IMR-90 (cell line): ENCODE measurements at regions not wholly inside any gene's neighbourhood (a gene's known extent, or its start where the extent isn't known, plus 50 kb on each side); places are given as distances from the start of the nearest gene placed in this dataset.

Experiments
- ATAC-seq: fragments of 200-7000 bp; cut with Tn5 transposase; 2 replicates; pipeline ENCODE4 v1.9.1; 2020; ENCODE audit warnings: low read depth, mild to moderate bottlenecking, moderate library complexity
- BruUV-seq: library from RNA; stranded (reverse); fragments of 400-500 nt; replicated peaks from 2 replicates; lab custom pipeline; 2021; lab: Mats Ljungman, UMichigan
- CTCF ChIA-PET: fragments of 300-600 bp; formaldehyde crosslinking; extraction: SDS; loops from one replicate; lab custom pipeline; 2021; ENCODE audit warnings: antibody characterized with exemption; lab: Yijun Ruan, JAX
- POLR2A ChIA-PET: fragments of 300-600 bp; sonication (Branson Sonifier 250); formaldehyde crosslinking; loops from one replicate; lab custom pipeline; 2022; ENCODE audit warnings: antibody characterized with exemption; ENCODE audit not compliant: unreplicated experiment; lab: Charles Lee
- DNase-seq: peaks from one replicate; pipeline ENCODE4 v3.0.0; 2013
- H2AFZ ChIP-seq: replicated peaks from 2 replicates; pipeline ENCODE3; 2013; ENCODE audit warnings: low read length, mild to moderate bottlenecking; ENCODE audit not compliant: poor library complexity
- H2AK5ac ChIP-seq: 2 replicates; pipeline ENCODE4 v1.6.1; 2013; ENCODE audit warnings: low read depth, low read length, inconsistent platforms
- H2AK9ac ChIP-seq: replicated peaks from 2 replicates; pipeline ENCODE3; 2013; ENCODE audit warnings: mild to moderate bottlenecking, low read depth, low read length, moderate library complexity; ENCODE audit not compliant: poor library complexity
- H2BK120ac ChIP-seq: 2 replicates; pipeline ENCODE4 v1.6.1; 2013; ENCODE audit warnings: low read depth, low read length, inconsistent platforms
- H2BK15ac ChIP-seq: 3 replicates; pipeline ENCODE4 v1.6.1; 2013; ENCODE audit warnings: low read depth, low read length, inconsistent platforms
- H2BK20ac ChIP-seq: 2 replicates; pipeline ENCODE4 v1.6.1; 2013; ENCODE audit warnings: low read depth, mild to moderate bottlenecking, inconsistent platforms, low read length, moderate library complexity
- H2BK5ac ChIP-seq: 2 replicates; pipeline ENCODE4 v1.6.1; 2013; ENCODE audit warnings: mild to moderate bottlenecking, low read depth, low read length, inconsistent platforms; ENCODE audit not compliant: poor library complexity, severe bottlenecking
- H3K14ac ChIP-seq: replicated peaks from 2 replicates; pipeline ENCODE4 v1.6.1; 2013; ENCODE audit warnings: low read depth, low read length, inconsistent platforms
- H3K18ac ChIP-seq: 2 replicates; pipeline ENCODE4 v1.6.1; 2013; ENCODE audit warnings: low read depth, low read length, control low read depth
- H3K23ac ChIP-seq: 2 replicates; pipeline ENCODE4 v1.6.1; 2013; ENCODE audit warnings: low read depth, low read length, inconsistent platforms
- H3K27ac ChIP-seq: 2 replicates; pipeline ENCODE4 v1.5.1; 2013; ENCODE audit warnings: mild to moderate bottlenecking, control low read depth, low read length; ENCODE audit not compliant: insufficient read depth
- H3K27me3 ChIP-seq: 2 replicates; pipeline ENCODE4 v1.6.1; 2013; ENCODE audit warnings: low read length; ENCODE audit not compliant: control insufficient read depth, insufficient read depth
- H3K36me3 ChIP-seq: 2 replicates; pipeline ENCODE4 v1.6.1; 2013; ENCODE audit warnings: low read length, mixed read lengths; ENCODE audit not compliant: control insufficient read depth, insufficient read depth
- H3K4ac ChIP-seq: 2 replicates; pipeline ENCODE4 v1.6.1; 2013; ENCODE audit warnings: low read depth, low read length, inconsistent platforms
- H3K4me1 ChIP-seq: 2 replicates; pipeline ENCODE4 v1.6.1; 2013; ENCODE audit warnings: low read length, mixed read lengths; ENCODE audit not compliant: control insufficient read depth, insufficient read depth
- H3K4me2 ChIP-seq: 2 replicates; pipeline ENCODE4 v1.6.1; 2013; ENCODE audit warnings: low read depth, mild to moderate bottlenecking, control low read depth, low read length, moderate library complexity
- H3K4me3 ChIP-seq: 2 replicates; pipeline ENCODE4 v1.5.1; 2013; ENCODE audit warnings: low read depth, mild to moderate bottlenecking, control low read depth, low read length, moderate library complexity; ENCODE audit not compliant: insufficient read depth
- H3K56ac ChIP-seq: 2 replicates; pipeline ENCODE4 v1.6.1; 2013; ENCODE audit warnings: low read length, inconsistent platforms; ENCODE audit not compliant: insufficient read depth; ENCODE audit errors: extremely low read depth
- H3K79me1 ChIP-seq, 2 experiments: 2 replicates each; pipeline ENCODE4 v1.6.1; 2013; ENCODE audit warnings: low read length in 2 of 2, inconsistent platforms in 1 of 2, low read depth in 1 of 2
- H3K9ac ChIP-seq: 2 replicates; pipeline ENCODE4 v1.6.1; 2013; ENCODE audit warnings: low read depth, low read length, control low read depth
- H3K9me1 ChIP-seq: 2 replicates; pipeline ENCODE4 v1.6.1; 2013; ENCODE audit warnings: low read length, inconsistent platforms; ENCODE audit not compliant: insufficient read depth
- H3K9me3 ChIP-seq: 2 replicates; pipeline ENCODE4 v1.6.1; 2013; ENCODE audit warnings: low read length; ENCODE audit not compliant: control insufficient read depth, insufficient read depth
- H4K20me1 ChIP-seq: 2 replicates; pipeline ENCODE4 v1.6.1; 2013; ENCODE audit warnings: low read length, inconsistent platforms; ENCODE audit not compliant: insufficient read depth
- H4K5ac ChIP-seq: 2 replicates; pipeline ENCODE4 v1.6.1; 2013; ENCODE audit warnings: mild to moderate bottlenecking, low read depth, low read length, control low read depth
- H4K8ac ChIP-seq, 2 experiments: 2 replicates each; pipeline ENCODE4 v1.6.1; 2013; ENCODE audit warnings: low read depth in 2 of 2, low read length in 2 of 2, control low read depth in 1 of 2, inconsistent platforms in 1 of 2
- H4K91ac ChIP-seq: 2 replicates; pipeline ENCODE4 v1.6.1; 2013; ENCODE audit warnings: low read depth, low read length, inconsistent platforms; ENCODE audit not compliant: insufficient read depth
- BHLHE40 ChIP-seq: fragments of 150-350 bp; IDR thresholded peaks from 2 replicates; pipeline ENCODE4 v1.6.1; 2016; ENCODE audit warnings: mild to moderate bottlenecking, low read depth, low read length
- CEBPB ChIP-seq: IDR thresholded peaks from 2 replicates; pipeline ENCODE4 v1.6.1; 2012; ENCODE audit warnings: low read depth, low read length, improper control_type of control experiment
- CHD1 ChIP-seq: IDR thresholded peaks from 2 replicates; pipeline ENCODE4 v1.6.1; 2012; ENCODE audit warnings: low read depth, low read length, improper control_type of control experiment
- CTCF ChIP-seq: conservative IDR thresholded peaks from 2 replicates; pipeline ENCODE4 v1.5.1; 2012; ENCODE audit warnings: mild to moderate bottlenecking, low read depth, low read length, improper control_type of control experiment
- FOS ChIP-seq: fragments of 150-350 bp; IDR thresholded peaks from 2 replicates; pipeline ENCODE4 v1.6.1; 2016; ENCODE audit warnings: low read depth, low read length
- MAFK ChIP-seq: IDR thresholded peaks from 2 replicates; pipeline ENCODE4 v1.6.1; 2012; ENCODE audit warnings: low read depth, low read length, improper control_type of control experiment
- MAZ ChIP-seq: IDR thresholded peaks from 2 replicates; pipeline ENCODE4 v1.6.1; 2012; ENCODE audit warnings: low read depth, mild to moderate bottlenecking, low read length, improper control_type of control experiment, moderate library complexity, borderline replicate concordance
- MXI1 ChIP-seq: IDR thresholded peaks from 2 replicates; pipeline ENCODE4 v1.6.1; 2012; ENCODE audit warnings: low read depth, mild to moderate bottlenecking, low read length, moderate library complexity, borderline replicate concordance
- NFE2L2 ChIP-seq: fragments of 150-350 bp; IDR thresholded peaks from 2 replicates; pipeline ENCODE4 v1.6.1; 2016; ENCODE audit warnings: low read depth, mild to moderate bottlenecking, low read length
- POLR2A ChIP-seq: IDR thresholded peaks from 2 replicates; pipeline ENCODE4 v1.6.1; 2012; ENCODE audit warnings: mild to moderate bottlenecking, low read depth, low read length
- RAD21 ChIP-seq: IDR thresholded peaks from 2 replicates; pipeline ENCODE4 v1.6.1; 2012; ENCODE audit warnings: low read length, improper control_type of control experiment
- RCOR1 ChIP-seq: IDR thresholded peaks from 2 replicates; pipeline ENCODE4 v1.6.1; 2012; ENCODE audit warnings: mild to moderate bottlenecking, low read length, improper control_type of control experiment; ENCODE audit not compliant: insufficient replicate concordance
- RFX5 ChIP-seq: IDR thresholded peaks from 2 replicates; pipeline ENCODE4 v1.8.0; 2012; ENCODE audit warnings: low read depth, mild to moderate bottlenecking, low read length, moderate library complexity
- SMC3 ChIP-seq: fragments of 150-350 bp; IDR thresholded peaks from 2 replicates; pipeline ENCODE4 v1.6.1; 2016; ENCODE audit warnings: low read depth, mild to moderate bottlenecking, antibody characterized with exemption, low read length, moderate library complexity
- WGBS, 2 experiments: methylation state at CpG; one replicate each; pipeline versions ENCODE4 v1.1.5 to v1.1.7; 2013; ENCODE audit warnings: missing lambda C conversion rate in 2 of 2; ENCODE audit not compliant: insufficient read length in 1 of 2; ENCODE audit errors: extremely low coverage in 2 of 2; 5-methylcytosine and 5-hydroxymethylcytosine counted together
- dilution Hi-C: fragments of 300-500 bp; cut with HindIII; formaldehyde crosslinking; loops from one replicate; pipeline ENCODE4 v1.14.3; 2018; ENCODE audit warnings: low sequenced_read_pairs; ENCODE audit not compliant: unreplicated experiment
- in situ Hi-C: fragments of 300-500 bp; cut with MboI; formaldehyde crosslinking; loops from 3 replicates; pipeline ENCODE4 v1.14.3; 2019; ENCODE audit warnings: low sequenced_read_pairs, inconsistent platforms, mixed read lengths
- intact Hi-C: fragments of 100-400 bp; cut with micrococcal nuclease; formaldehyde crosslinking; loops from 2 replicates; pipeline ENCODE4 v1.10.0; 2022
- TF ChIP-seq, protein P1 (sequence below): fragments of 150-350 bp; IDR thresholded peaks from 2 replicates; pipeline ENCODE4 v1.6.1; 2016; ENCODE audit warnings: low read depth, mild to moderate bottlenecking, low read length, moderate library complexity, borderline replicate concordance
- TF ChIP-seq, protein P2 (sequence below): fragments of 150-350 bp; IDR thresholded peaks from 2 replicates; pipeline ENCODE4 v1.6.1; 2017; ENCODE audit warnings: mild to moderate bottlenecking, antibody characterized with exemption, low read length, low read depth

GRCh38 chrX:129019412-129019811 lies 503.9 kb downstream of the SMARCA1 start:
- WGBS, 2 experiments = no CpG with 5 or more reads among the region's 3 CpGs
- H2BK15ac ChIP-seq = no peak overlapping the region
- H3K23ac ChIP-seq = no peak overlapping the region
- DNase-seq = no peak
- H3K9ac ChIP-seq = no peak overlapping the region
- H2AK9ac ChIP-seq = no peak overlapping the region
- H2AK5ac ChIP-seq = no peak overlapping the region
- intact Hi-C loops (no loop called here), dilution Hi-C loops (no loop called here), in situ Hi-C loops (no loop called here)
- no peak overlapping the region for H2BK5ac ChIP-seq
- H3K4ac ChIP-seq = no peak overlapping the region
- ChIA-PET CTCF (no interaction called here), POLR2A (no interaction called here)
- H3K9me3 ChIP-seq = no peaks in the 10 kb centered on the region
- no peak overlapping the region for H2BK120ac ChIP-seq
- H3K56ac ChIP-seq = no peak overlapping the region
- no peak overlapping the region for H3K18ac ChIP-seq
- TF ChIP-seq FOS (no peak), SMC3 (no peak), MXI1 (no peak), RAD21 (no peak), RCOR1 (no peak), RFX5 (no peak), NFE2L2 (no peak), CEBPB (no peak), CTCF (no peak), MAZ (no peak), POLR2A (no peak), BHLHE40 (no peak), CHD1 (no peak), MAFK (no peak)
- TF ChIP-seq, protein P1, sequence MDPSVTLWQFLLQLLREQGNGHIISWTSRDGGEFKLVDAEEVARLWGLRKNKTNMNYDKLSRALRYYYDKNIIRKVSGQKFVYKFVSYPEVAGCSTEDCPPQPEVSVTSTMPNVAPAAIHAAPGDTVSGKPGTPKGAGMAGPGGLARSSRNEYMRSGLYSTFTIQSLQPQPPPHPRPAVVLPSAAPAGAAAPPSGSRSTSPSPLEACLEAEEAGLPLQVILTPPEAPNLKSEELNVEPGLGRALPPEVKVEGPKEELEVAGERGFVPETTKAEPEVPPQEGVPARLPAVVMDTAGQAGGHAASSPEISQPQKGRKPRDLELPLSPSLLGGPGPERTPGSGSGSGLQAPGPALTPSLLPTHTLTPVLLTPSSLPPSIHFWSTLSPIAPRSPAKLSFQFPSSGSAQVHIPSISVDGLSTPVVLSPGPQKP = no peak
- TF ChIP-seq, protein P2, sequence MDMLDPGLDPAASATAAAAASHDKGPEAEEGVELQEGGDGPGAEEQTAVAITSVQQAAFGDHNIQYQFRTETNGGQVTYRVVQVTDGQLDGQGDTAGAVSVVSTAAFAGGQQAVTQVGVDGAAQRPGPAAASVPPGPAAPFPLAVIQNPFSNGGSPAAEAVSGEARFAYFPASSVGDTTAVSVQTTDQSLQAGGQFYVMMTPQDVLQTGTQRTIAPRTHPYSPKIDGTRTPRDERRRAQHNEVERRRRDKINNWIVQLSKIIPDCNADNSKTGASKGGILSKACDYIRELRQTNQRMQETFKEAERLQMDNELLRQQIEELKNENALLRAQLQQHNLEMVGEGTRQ = no peak
- BruUV-seq = no TSS peak
- no peaks in the 10 kb centered on the region for H3K9me1 ChIP-seq
- H3K4me3 ChIP-seq = no peak overlapping the region
- H4K20me1 ChIP-seq = no peaks in the 10 kb centered on the region
- no peak overlapping the region for H4K5ac ChIP-seq
- H2BK20ac ChIP-seq = no peak overlapping the region
- H3K27ac ChIP-seq = no peak overlapping the region
- no peaks in the 10 kb centered on the region for H3K4me1 ChIP-seq
- no peak overlapping the region for H4K91ac ChIP-seq
- H3K14ac ChIP-seq = no peak overlapping the region
- no peak overlapping the region for H2AFZ ChIP-seq
- H3K4me2 ChIP-seq = no peak overlapping the region
- no peaks in the 10 kb centered on the region for H3K27me3 ChIP-seq
- H4K8ac ChIP-seq = no peak overlapping the region
- no peaks in the 10 kb centered on the region for H3K36me3 ChIP-seq
- H3K79me1 ChIP-seq = no peaks in the 10 kb centered on the region
- no peak for ATAC-seq
